NCI-H2171 treated with DMSO at 0.1 percent for 48 hours (cell line): ENCODE measurements at regions not wholly inside any gene's neighbourhood (a gene's known extent, or its start where the extent isn't known, plus 50 kb on each side); places are given as distances from the start of the nearest gene placed in this dataset.
"Not testable (repeated sequence)": the region's sequence is repeated elsewhere in the genome, so short reads cannot be mapped to it uniquely, and the experiment has no call there.

Source experiments
- DNase-seq: peaks from one replicate; lab custom pipeline; 2025; lab: John Stamatoyannopoulos, UW

DNA sequence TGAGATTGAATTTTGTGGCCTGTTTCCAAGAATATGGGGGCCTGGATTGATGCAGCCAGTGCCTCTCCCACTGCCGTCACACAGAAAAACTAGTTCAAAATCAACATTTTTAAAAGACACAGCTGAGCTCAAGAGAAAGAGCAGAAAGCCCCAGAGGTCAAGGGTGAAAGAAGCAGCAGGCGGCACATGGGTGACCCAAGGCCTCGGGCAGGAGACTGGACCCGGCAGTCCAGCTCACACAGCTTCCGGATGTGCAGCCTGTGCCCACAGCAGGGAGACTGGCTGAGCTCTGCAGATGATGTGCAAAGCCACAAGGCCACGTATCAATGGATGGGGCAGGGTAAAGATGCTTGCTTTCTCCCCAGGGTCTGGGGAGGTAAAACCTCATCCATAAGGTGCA, 50.4 kb upstream of the RNF32 start:
- no peak for DNase-seq

DNA sequence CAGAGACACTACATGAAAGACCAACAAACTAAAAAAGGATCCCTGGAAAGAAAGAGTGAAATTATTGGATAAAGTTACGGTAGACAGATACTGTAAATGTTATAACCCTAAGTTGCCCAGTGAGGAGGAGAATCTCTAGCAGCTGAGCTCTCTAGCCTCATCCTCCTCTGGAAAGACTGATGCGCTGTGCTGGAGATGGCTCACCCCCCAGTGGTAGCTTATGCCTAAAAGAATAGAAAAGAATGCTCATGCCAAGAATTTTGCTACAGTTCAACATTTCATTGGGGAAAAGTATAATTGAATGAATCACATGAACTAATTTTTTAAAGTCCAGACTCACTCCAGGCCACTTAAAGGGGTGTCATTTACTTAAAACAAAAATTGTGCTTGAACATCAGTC, 50.8 kb upstream of the RNF32 start:
- DNase-seq, result no peak

DNA sequence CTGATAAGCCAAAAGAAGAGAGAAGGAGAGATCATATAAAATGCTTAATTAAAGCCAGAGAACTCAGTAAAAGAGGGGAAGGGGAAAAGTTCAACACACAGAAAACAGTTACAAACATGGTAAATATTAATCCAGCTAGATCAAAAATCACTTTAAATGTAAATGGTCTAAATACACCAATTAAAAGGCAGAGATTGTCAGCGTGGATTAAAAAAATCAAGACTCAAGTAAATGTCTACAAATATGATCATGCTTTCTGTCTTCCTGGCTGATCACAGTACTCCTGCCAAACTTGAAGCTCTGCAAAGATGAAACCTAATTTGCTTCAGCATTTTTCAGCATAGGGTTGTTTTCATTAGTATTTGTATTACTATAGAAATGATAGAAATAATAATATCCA, 54.6 kb upstream of the RNF32 start:
- DNase-seq, result no peak

DNA sequence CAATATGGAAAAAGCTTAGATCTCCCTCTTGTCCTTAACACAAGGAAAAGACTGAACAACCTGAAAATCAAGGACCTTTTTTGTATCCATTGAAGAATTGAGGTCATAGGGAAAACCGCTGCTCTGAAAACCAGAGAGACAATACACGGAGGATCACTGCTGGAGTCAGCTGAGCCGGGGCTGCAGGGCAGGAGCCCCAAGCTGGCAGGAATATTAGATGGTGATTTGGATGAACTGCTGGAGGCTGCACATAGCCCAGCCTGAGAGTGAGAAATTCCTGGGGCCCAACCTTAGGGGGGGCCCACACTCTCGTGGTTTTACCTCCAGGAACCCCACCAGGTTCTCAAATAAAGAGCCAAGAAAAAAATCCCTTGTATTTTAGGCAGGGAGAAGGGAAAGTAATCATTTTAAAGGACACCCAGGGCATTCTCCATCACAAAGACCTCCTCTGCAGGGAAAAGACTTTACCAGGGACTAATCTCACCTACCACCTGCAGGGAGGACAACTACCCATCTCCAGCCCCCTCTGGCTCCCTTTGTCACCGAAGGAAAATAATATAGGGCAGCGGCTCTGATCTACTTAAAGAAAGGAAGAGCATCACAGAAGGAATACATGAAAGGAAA, 55.4 kb upstream of the RNF32 start:
- no peak for DNase-seq

DNA sequence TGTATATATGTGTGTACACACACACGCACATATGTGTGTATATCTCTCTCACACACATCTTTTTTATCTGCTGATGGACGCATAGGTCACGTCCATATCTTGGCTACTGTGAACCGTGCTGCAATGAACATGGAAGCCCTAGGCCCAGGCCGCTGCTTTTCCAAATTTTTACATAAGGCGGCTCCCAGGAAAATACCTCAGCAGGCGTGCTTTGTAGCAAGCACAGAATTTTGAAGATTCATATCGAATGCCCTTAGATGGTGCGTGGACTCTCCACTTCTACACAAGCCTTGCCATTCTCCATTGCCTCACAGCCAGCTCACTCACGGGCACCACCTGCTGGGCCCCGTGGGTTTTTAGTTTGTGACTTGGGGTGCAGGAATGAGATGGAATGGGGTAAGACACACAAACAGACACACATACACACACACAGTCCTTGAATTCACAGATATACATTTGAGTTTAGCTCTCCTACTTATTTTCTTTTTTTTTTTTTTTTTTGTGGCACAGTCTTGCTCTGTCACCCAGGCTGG, 57.9 kb upstream of the RNF32 start:
- no peak for DNase-seq

DNA sequence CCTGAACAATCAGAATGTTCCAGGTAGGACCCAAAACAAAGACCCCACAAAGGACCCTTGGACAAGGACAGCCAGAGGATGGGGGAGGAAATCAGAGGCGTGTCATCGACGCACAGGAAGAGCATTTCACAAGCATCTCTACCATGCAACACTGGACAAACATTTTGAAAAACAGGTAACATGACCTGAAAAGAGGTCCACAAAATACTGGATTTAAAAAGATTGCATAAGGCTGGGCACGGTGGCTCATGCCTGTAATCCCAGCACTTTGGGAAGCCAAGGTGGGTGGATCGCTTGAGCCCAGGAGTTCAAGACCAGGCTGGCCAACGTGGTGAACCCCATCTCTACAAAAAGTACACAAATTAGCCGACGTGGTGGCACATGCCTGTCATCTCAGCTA, 60.5 kb upstream of the RNF32 start:
- DNase-seq, result no peak

DNA sequence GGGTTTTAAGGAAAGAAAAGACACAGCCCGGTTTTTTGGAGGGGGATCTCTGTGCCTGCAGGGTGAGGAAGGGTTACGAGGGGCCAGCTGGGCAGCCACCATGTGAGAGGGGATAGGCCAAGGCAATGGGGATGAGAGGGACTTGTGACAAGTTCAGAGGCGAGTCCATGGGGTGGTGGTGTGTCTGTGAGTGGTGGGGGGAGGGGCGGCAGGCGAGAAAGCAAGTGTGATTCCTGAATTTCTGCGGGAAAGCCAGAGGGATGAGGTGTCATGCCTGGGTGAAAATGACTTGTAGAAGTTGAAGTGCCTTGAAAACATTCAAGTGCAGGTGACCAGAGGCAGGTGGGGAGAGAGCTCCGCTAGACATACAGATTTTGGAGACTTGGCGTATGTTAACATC, 61.0 kb upstream of the RNF32 start:
- DNase-seq, result no peak

DNA sequence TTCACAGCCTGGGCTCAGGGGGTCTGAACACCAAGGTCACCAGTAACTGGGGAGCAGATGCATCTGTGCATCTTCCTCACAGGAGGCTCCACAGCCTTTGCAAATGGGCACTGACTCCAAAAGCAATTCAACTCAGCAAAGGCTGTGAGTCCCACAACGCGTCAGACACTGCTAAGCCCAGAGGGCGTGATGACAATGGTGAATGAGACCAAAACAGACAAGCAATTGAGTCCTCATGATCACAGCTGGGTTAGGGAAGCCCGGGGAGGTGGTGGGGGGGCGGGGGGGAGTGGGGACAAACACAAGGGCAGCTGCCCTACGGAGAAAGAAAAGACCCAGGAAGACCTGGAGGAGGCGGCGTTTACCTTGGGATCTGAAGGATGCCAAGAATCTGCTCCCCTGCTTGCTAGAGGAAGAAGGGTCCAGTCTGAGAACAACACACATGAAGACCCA, 61.6 kb upstream of the RNF32 start:
- DNase-seq, result no peak

DNA sequence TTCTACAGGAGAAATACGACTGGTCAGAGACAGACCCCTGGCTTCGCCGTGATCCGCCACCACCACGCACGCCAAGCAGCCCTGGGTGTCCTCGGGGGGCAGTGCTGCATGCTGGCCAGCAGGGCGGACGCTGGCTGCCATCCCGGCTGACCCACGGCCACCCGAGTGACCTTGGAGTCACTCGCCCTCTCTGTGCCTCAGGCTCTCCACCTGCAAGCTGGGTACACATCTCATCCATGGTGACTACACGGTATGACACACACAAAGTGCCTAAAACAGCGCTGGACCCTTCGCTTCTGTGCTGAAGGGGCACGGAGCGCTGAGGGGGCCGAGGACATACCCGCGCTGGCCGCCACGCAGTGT, 62.0 kb upstream of the RNF32 start:
- no peak for DNase-seq

DNA sequence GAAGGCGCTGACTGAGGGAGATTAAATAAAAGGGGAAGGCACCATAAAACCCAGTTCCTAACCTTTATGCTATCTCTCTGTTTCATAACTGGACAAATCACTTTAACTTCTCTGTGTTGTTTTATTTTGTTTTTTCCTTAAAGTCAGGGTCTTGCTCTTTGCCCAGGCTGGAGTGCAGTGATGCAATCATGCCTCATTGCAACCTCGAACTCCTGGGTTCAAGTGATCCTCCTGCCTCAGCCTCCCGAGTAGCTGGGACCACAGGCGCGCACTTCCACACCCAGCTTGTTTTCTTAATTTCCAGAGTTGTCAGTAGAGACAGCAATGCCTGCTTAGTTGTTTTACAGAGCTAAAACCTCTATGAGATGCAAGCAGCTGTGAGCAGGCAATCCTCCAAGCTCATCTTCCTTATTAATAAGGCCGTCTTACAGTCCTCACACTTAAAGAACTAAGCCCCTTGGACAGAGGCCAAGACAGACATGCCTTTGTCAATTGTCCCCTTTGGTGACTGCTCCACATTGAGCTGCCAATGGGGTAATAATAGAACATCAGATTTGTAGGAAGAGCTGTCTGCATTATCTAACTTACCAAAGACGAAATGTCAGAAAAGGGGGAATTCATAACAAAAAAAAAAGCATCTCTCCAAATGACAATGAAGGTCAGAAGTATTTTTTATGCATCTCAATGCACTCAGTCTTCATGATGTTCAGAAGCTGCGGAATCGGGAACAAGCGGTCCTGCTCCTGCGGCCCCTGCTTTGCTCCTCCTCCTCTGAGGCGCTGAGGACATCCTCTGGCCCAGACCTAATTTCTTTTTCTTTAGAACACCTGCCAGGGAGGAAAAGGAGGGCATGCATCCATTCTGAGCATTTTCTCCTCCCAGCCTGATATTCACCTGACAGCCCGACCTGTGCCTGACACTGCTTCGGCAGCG, 62.7 kb upstream of the RNF32 start:
- no peak for DNase-seq

DNA sequence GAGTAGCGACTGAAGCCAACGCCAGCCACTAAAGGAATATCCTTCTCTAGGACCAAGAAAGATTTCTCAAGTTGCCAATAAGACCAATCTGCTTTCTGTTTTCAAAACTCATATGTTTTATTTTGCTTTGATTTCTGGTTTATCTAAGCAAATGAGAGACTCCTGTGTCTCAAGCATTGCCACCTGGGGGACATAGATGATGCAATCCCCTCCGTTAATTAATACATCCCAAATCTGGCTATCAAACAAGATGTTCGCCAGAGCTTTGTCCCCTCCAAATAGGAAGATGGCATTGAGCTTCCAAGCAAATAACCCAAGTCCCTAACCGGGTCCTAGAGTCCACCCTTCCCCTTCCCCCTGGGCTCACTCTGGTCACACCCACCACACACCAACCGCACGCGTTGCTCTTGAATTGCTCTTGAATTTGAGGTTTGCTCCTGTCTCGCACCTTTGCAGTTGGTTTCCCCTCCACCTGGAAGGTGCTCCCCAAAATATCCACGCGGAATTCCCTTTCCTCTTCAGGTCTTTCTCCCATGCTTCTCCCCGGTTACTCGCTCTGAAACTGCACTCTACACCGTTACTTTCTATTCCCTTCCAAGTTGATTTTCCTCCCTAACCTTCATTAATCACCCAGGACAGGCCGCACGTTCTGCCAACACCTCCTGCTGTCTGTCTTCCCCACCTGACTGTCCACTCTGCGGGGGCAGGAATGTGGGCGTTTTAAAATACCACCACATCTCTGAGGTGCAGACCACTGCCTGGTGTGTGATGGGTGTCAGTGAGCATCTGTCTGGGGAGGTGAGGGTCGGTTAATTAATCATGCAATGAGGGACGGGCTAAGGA, 64.1 kb upstream of the RNF32 start:
- no peak for DNase-seq

DNA sequence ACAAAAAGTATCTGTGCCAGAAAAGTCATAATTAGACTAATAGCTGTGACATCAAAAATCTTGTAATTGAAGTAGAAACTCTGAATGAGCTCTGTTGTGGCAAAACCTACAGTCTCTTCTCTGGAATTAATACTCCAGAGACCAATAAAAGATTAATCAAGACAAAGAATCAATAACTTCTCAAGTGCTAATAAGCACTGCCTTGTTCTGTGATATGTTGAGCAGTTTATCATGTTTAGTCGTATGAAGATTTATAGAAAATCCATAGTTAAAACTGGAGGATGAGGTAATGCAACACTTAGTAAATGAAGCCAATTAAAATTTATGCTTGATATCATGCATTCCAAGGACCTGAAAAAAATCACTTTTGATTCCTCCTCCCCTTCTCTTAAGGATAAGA, 72.3 kb upstream of the RNF32 start:
- no peak for DNase-seq

DNA sequence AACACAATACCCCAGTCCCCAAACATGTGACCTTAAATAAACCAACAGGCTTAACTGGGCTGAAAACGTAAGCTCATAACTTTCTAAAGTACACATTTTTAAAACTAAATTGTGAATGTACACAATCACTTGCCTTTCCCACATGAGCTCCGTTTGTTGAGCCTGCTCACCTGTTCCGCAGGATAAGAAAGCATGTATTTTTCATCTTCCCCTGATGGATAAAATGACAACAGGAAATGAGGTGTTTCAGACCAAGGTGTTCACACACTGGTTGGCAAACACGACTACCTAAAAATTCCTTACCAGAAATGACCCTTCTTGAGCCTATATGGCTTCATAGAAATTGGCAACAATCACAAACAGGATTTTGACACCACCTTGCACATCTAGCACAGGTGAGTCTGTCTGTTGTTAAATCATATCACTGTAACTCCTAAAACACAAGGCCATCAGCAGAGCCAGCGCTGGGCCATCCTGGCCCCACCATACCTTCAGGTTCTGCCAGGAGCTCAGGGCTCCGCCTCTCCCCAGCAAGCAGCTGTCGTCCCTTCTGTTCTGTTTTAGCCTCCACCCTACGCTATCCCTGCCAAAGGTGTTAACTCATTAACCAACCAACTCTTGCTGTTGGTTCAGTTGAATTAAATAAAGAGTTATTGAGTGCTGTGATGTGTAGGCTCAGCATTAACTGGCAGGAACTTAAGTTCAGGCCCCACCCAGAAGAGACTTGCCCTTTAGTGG, 73.6 kb upstream of the RNF32 start:
- peak; percentile 87 for DNase-seq

DNA sequence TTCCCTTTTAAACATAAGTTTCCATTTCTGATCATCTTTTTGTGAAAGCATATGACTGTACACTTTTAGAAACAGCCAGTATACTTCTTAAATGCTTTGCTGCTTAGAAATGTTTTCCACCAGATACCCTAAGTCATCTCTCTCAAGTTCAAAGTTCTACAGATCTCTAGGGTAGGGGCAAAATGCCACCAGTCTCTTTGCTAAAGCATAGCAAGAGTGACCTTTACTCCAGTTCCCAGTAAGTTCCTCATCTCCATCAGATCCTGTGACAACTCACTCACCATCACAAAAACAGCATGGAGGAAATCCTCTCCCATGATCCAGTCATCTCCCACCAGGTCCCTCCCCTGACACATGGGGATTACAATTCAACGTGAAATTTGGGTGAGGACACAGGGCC, 75.6 kb upstream of the RNF32 start:
- DNase-seq, result not testable (repeated sequence)

DNA sequence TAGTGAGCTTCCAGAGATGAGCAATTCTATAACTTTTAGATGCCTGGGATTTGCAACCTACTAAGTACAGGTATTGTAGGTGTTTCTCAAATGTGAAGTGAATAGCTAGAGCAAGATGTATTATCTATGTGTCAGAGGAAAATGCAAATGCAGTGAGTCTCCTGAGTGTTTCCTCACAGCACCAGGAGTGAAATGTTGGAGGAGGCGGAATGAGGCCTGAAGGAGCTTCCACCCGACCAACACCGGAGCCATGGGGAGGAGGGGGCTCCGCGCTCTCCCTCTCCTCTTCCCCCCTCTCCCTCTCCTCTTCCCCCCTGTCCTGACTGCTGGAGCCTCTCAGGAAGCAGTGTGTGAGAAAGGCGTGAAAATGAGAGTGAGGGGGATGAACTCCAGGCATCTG, 79.9 kb upstream of the RNF32 start:
- DNase-seq, result no peak

DNA sequence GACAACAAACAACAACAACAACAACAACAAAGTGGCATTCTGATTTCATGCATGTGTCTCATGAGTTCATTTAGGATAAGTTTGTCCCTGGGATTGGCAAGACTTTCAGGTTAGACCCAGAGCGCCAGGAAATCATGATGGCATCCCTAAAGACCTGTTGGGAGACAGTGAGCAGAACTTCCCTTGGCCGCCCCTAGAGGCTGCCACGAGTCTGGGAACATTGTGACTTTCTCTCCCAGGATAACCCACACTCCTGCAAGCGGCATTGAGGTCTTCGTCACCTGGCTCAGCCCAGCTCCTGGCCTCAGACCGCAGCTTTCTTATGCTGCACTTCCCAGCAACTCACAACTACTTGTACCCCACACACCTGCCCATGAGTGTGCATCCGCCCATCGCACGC, 80.5 kb upstream of the RNF32 start:
- no peak for DNase-seq

DNA sequence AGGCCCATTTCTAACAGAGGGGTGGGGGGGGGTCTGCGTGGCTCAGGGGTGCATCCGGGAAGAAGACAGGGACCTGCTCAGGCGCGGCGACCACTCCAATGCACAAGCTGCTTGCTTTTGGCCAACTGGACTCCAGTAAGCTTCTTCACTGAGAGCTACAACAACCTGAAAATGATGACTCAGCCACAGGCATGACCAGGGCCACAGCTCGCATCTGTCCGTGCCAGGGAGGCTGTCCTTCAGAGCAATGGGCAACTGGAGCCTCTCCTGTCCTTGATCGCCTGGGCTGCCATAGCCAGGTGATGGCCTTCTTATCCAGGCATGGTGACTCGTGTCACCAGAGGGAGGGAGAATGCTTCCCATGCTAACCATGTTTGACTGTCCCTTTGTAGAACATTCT, 81.6 kb upstream of the RNF32 start:
- no peak for DNase-seq

DNA sequence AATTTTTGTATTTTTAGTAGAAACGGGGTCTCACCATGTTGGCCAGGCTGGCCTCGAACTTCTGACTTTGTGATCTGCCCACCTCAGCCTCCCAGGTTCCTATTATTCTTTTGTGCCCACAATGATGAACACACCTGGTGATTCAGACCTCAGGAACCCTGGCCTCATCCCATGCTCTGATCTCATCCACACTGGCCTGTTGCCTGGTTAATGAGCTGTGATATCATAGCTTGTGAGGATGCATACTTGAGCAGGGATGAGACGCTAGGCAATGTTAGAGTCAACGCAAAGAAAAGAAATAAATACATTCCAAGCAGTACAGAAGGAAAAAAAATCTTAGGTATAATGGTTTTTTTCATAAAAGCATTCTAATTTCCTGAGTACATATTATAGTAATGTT, 82.4 kb upstream of the RNF32 start:
- no peak for DNase-seq

DNA sequence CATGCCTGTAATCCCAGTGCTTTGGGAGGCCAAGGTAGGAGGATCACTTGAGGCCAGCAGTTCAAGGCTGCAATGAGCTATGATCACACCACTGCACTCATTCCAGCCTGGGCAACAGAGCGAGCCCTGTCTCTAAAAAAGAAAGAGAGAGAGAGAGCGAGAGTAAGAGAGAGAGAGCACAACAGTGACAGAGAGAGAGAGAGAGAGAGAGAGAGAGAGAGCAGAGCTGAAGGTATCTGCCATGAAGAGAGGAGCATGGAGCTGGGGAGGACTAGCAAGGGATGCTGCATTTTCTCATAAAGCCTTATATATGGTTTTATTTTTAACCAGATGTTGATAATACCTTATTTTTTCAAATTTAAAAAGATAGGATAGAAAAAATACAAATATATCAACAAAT, 84.5 kb upstream of the RNF32 start:
- no peak for DNase-seq

DNA sequence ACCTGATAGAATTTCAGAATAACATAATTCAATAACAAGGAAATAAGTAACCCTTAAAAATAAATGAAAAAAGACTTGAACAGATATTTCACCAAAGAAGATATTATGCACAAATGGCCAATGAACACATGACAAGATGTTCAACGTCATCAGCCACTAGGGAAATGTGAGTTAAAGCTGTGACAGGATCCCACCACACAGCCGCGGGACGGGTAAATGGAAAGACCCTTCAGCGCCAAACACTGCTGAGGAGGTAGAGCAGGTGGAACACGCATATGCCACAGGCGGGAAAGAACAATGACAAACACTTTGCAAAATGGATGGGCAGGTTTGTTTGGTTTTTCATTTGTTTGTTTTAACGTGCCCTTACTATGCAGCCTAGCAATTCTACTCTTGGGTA, 86.1 kb upstream of the RNF32 start:
- DNase-seq, result no peak

DNA sequence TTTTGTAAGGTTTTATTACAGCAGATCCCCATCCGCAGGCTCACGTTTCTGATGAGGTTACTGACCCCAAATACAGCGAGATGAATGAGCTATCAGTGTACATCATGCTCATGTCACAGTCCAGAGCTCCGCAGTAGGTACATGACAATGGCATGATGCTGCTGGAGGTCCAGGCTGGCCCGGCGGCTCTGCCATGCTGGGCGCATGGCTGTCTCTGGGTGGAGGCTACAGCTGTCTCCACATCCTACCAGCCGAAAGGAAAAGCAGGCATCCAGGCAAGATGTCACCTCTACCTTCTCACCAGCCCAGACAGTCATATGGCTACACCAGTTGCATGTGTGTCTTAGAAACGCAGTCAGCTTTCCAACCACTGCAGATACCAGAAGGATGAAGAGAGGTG, 90.9 kb upstream of the RNF32 start:
- no peak for DNase-seq
